SK-N-DZ (cell line): ENCODE measurements at regions not wholly inside any gene's neighbourhood (a gene's known extent, or its start where the extent isn't known, plus 50 kb on each side); places are given as distances from the start of the nearest gene placed in this dataset.

Experiments
- DNase-seq: peaks from one replicate; pipeline ENCODE4 v3.0.0-alpha.2; 2015; ENCODE audit warnings: low spot score

GRCh38 chr9:129400971-129401622 is 219.8 kb downstream of the C9orf50 start:
- no peak for DNase-seq

GRCh38 chr9:129400001-129400970 is 220.6 kb downstream of the C9orf50 start:
- no peak for DNase-seq

- DNase-seq, result no peak
These were observed 221.3 kb downstream of the C9orf50 start for GRCh38 chr9:129399634-129399990.

- DNase-seq, result no peak
These were observed 221.0 kb upstream of the IER5L start for GRCh38 chr9:129398961-129399633.

- DNase-seq, result no peak
These were observed 220.3 kb upstream of the IER5L start for GRCh38 chr9:129398101-129398960.

GRCh38 chr9:129397335-129397734 is 219.3 kb upstream of the IER5L start:
- no peak for DNase-seq

GRCh38 chr9:129396365-129396708 is 218.3 kb upstream of the IER5L start:
- no peak for DNase-seq

- no peak for DNase-seq
These were observed 217.7 kb upstream of the IER5L start for GRCh38 chr9:129395633-129396364.

- DNase-seq, result no peak
These were observed 216.8 kb upstream of the IER5L start for GRCh38 chr9:129394886-129395279.

GRCh38 chr9:129394061-129394885 is 216.2 kb upstream of the IER5L start:
- DNase-seq, result peak; percentile 91

- DNase-seq, result no peak
These were observed 215.0 kb upstream of the IER5L start for GRCh38 chr9:129393064-129393463.

- peak; percentile 97 for DNase-seq
These were observed 214.1 kb upstream of the IER5L start for GRCh38 chr9:129392093-129392541.

- no peak for DNase-seq
These were observed 213.2 kb upstream of the IER5L start for GRCh38 chr9:129391221-129391661.

- DNase-seq, result no peak
These were observed 212.5 kb upstream of the IER5L start for GRCh38 chr9:129390541-129390940.

- no peak for DNase-seq
These were observed 209.8 kb upstream of the IER5L start for GRCh38 chr9:129387822-129388221.

GRCh38 chr9:129386812-129387177 is 208.7 kb upstream of the IER5L start:
- peak; percentile 98 for DNase-seq

- no peak for DNase-seq
These were observed 207.3 kb upstream of the IER5L start for GRCh38 chr9:129385211-129385934.

- no peak for DNase-seq
These were observed 206.6 kb upstream of the IER5L start for GRCh38 chr9:129384491-129385210.
